Activated CD8-positive, alpha-beta memory T cell treated with anti-CD3 and anti-CD28 coated beads, Interleukin-2, amount 50 U/mL, for 24 hours (primary cell): ENCODE measurements at regions not wholly inside any gene's neighbourhood (a gene's known extent, or its start where the extent isn't known, plus 50 kb on each side); places are given as distances from the start of the nearest gene placed in this dataset.

ENCODE experiments used
- DNase-seq: peaks from one replicate; pipeline ENCODE4 v3.0.0-alpha.2; 2020; ENCODE audit errors: extremely low read depth

DNA sequence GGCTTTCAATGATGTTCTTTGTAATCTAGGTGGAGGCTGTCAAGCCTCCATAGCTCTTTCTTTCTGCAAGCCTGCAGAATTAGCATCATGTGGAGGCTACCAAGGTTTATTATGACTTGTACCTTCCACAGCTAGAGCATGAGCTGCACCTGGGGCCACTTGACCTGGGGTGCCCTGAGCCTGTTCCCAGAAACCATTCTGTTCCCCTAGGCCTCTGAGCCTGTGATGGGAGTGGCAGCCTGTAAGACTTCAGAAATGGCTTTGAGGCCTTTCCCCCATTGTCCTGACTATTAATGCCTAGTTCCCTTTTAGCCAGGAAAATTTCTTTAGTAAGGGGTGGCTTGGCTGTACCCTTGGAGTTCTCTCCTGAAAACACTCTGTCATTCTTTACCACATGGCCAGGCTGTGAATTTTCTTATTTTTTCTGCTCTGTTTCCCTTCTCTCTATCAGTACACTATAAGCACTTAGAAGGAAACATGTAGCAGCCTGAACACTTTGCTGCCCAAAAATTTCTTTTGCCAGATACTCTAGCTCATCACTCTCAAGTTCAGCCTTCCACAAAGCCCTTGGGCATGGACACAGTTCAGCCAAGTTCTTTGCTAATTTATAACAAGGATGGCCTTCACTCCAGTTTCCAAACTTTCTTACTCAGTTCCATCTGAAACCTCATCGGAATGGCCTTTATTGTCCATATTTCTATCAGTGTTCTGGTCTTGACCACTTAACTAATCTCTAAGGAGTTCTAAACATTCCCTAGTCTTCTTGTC, 61.4 kb upstream of the NR3C1 start:
- DNase-seq, result no peak

DNA sequence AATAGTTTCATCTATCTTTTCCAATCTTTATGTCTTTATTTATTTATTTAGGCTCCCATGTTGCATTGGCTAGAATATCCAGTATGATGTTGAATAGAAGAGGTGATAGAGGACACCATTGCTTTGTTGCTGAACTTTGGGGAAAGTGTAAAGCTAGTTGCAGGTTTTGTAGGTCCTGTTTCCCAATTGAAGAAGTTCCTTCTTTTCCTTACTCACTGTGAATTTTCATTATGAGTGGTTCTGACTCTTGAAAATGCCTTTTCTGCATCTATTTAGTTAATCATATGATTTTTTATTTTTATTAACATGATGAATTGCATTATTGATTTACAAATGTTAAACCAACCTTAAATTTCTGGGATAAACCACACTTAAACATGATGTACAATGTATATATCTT, 58.9 kb upstream of the NR3C1 start:
- no peak for DNase-seq

DNA sequence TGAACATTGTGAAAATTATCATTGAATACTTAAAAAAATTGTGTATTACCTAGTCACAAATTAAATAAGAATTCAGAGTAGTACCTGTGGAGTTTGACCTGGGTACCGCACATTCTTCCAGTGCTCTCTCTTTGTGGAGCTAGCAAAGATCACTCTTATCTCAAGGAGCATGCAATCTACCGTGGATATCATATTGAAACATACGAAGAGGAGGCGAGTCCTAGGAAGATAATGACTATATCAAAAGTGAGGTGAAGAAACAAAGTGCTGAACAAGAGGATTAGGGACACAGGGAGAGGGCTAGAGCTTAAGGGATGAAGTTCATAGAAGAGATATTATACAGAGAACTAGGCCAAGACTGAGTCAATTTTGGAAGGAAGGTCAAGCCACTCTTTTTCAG, 55.9 kb upstream of the NR3C1 start:
- no peak for DNase-seq

DNA sequence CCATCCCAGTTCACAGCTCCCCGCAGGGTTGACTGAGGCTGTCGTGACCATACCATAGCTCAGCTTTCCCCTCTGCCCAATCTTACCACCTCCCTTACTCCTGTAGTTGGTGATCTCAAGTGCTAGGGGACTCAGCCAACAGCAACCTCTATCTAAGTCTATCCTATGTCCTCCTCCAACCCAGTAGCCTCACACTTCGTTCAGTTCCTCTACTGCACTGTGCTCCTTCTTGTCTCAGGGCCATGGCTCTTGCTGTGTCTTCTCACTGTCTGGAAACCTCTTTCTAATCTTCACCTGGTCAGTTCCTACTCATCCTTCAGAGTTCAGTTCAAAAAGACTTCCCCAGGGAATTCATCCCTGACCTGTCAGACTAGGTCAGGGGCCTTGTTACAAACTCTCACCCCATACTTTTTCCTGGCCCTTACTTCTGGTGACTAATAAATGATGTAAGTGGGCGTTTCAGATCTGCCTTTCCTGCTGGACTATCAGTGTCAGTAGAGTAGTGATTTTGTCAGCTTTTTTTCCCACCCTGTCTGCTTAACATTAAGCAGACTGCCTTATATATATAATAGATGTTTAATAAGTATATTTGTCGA, 53.6 kb upstream of the NR3C1 start:
- no peak for DNase-seq

DNA sequence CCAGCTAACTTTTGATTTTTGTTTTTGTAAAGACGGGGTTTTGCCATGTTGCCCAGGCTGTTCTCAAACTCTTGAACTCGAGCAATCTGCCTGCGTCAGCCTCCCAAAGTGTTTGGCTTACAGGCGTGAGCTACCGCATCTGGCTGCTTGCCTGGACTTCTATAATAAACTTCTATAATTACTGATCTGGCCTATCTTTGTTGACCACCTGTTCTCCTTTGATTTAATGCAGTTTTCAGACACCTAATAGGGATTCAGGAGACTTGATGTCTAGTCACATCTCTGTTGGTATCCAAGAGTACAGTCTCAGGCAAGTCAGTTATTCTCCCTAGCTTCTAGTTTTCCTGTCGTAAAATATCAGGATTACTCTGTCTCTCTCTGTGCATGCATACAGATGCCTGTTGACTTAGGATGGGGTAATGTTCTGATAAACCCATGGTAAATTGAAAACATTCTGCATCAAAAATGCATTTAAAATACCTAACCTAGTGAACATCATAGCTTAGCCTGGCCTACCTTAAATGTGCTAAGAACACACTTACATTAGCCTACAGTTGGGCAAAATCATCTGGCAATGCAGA, 51.5 kb upstream of the NR3C1 start:
- no peak for DNase-seq

DNA sequence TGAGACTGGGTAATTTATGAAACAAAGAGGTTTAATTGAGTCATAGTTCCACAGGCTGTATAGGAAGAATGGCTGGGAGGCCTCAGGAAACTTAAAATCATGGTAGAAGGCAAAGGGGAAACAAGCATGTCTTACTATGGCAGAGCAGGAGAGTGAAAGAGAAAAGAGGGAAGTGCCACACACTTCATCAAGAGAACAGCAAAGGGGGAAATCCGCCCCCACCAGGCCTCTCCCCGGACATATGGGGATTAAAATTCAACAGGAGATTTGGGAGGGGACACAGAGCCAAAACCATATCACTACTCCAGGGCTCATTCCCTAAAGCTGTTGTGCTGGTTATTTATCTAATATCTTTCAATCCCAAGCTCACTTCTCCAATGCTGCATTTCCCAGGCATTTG, 50.2 kb upstream of the NR3C1 start:
- DNase-seq, result no peak
